ENCODE measurements at regions not wholly inside any gene's neighbourhood (a gene's known extent, or its start where the extent isn't known, plus 50 kb on each side); places are given as distances from the start of the nearest gene placed in this dataset.
"Not testable (repeated sequence)": the region's sequence is repeated elsewhere in the genome, so short reads cannot be mapped to it uniquely, and the experiment has no call there.

- not testable (repeated sequence) for ATAC-seq (ENCODE audit: low read depth in 2 of 2); H3K27me3 ChIP-seq (ENCODE audit: control insufficient read depth, insufficient read depth, low read length); H3K36me3 Mint-ChIP-seq; H3K4me1 ChIP-seq (ENCODE audit: control insufficient read depth, insufficient read depth, low read length, poor library complexity, severe bottlenecking); H3K4me3 ChIP-seq (ENCODE audit: low read depth, low read length); H3K27ac Mint-ChIP-seq; DNase-seq; H3K9me3 ChIP-seq (ENCODE audit: control insufficient read depth in 2 of 2, low read length in 2 of 2); H3K27me3 Mint-ChIP-seq; H3K4me3 Mint-ChIP-seq; H3K4me1 Mint-ChIP-seq; H3K27ac ChIP-seq (ENCODE audit: insufficient read depth, low read length, poor library complexity, severe bottlenecking); H3K36me3 ChIP-seq (ENCODE audit: control insufficient read depth, insufficient read depth, low read length)
- peaks cover 0 to 12% (median 5%) of the 10 kb centered on the region in 7 donors for H3K9me3 Mint-ChIP-seq
Observed at GRCh38 chr6:60382771-60383170, 1903.3 kb downstream of the KHDRBS2 start.

- not testable (repeated sequence) for H3K9me3 ChIP-seq (ENCODE audit: control insufficient read depth in 2 of 2, low read length in 2 of 2); DNase-seq; H3K27ac Mint-ChIP-seq; H3K4me3 Mint-ChIP-seq; H3K4me1 Mint-ChIP-seq; H3K36me3 Mint-ChIP-seq; H3K27me3 Mint-ChIP-seq; H3K4me1 ChIP-seq (ENCODE audit: control insufficient read depth, insufficient read depth, low read length, poor library complexity, severe bottlenecking); ATAC-seq (ENCODE audit: low read depth in 2 of 2); H3K36me3 ChIP-seq (ENCODE audit: control insufficient read depth, insufficient read depth, low read length); H3K27ac ChIP-seq (ENCODE audit: insufficient read depth, low read length, poor library complexity, severe bottlenecking); H3K27me3 ChIP-seq (ENCODE audit: control insufficient read depth, insufficient read depth, low read length); H3K4me3 ChIP-seq (ENCODE audit: low read depth, low read length)
- H3K9me3 Mint-ChIP-seq: peaks cover 4 to 27% (median 18%) of the 10 kb centered on the region in 7 donors
Observed at GRCh38 chr6:60374078-60374477, 1911.9 kb downstream of the KHDRBS2 start.

GRCh38 chr6:60367800-60368199 lies 1918.2 kb downstream of the KHDRBS2 start:
- H3K36me3 ChIP-seq (ENCODE audit: control insufficient read depth, insufficient read depth, low read length); H3K9me3 ChIP-seq (ENCODE audit: control insufficient read depth in 2 of 2, low read length in 2 of 2); H3K27ac Mint-ChIP-seq; DNase-seq; H3K27ac ChIP-seq (ENCODE audit: insufficient read depth, low read length, poor library complexity, severe bottlenecking); H3K36me3 Mint-ChIP-seq; H3K4me3 Mint-ChIP-seq; H3K27me3 ChIP-seq (ENCODE audit: control insufficient read depth, insufficient read depth, low read length); H3K4me1 ChIP-seq (ENCODE audit: control insufficient read depth, insufficient read depth, low read length, poor library complexity, severe bottlenecking); H3K4me1 Mint-ChIP-seq; H3K4me3 ChIP-seq (ENCODE audit: low read depth, low read length); H3K27me3 Mint-ChIP-seq; ATAC-seq (ENCODE audit: low read depth in 2 of 2): not testable (repeated sequence)
- peaks cover under 1 to 16% (median 3%) of the 10 kb centered on the region in 7 donors for H3K9me3 Mint-ChIP-seq

- not testable (repeated sequence) for H3K4me3 ChIP-seq (ENCODE audit: low read depth, low read length); H3K36me3 Mint-ChIP-seq; H3K36me3 ChIP-seq (ENCODE audit: control insufficient read depth, insufficient read depth, low read length); DNase-seq; H3K27me3 ChIP-seq (ENCODE audit: control insufficient read depth, insufficient read depth, low read length); H3K27ac Mint-ChIP-seq; ATAC-seq (ENCODE audit: low read depth in 2 of 2); H3K4me1 ChIP-seq (ENCODE audit: control insufficient read depth, insufficient read depth, low read length, poor library complexity, severe bottlenecking); H3K27ac ChIP-seq (ENCODE audit: insufficient read depth, low read length, poor library complexity, severe bottlenecking); H3K9me3 ChIP-seq (ENCODE audit: control insufficient read depth in 2 of 2, low read length in 2 of 2); H3K4me3 Mint-ChIP-seq; H3K4me1 Mint-ChIP-seq; H3K27me3 Mint-ChIP-seq
- H3K9me3 Mint-ChIP-seq: peaks cover 0 to 18% (median 1%) of the 10 kb centered on the region in 7 donors
Observed at GRCh38 chr6:60365901-60366300, 1920.1 kb downstream of the KHDRBS2 start.

GRCh38 chr6:60342411-60343008 lies 1943.5 kb downstream of the KHDRBS2 start:
- not testable (repeated sequence) for DNase-seq; H3K27me3 ChIP-seq (ENCODE audit: control insufficient read depth, insufficient read depth, low read length); H3K4me3 Mint-ChIP-seq; H3K27me3 Mint-ChIP-seq; H3K27ac ChIP-seq (ENCODE audit: insufficient read depth, low read length, poor library complexity, severe bottlenecking); ATAC-seq (ENCODE audit: low read depth in 2 of 2); H3K9me3 ChIP-seq (ENCODE audit: control insufficient read depth in 2 of 2, low read length in 2 of 2); H3K4me3 ChIP-seq (ENCODE audit: low read depth, low read length); H3K36me3 ChIP-seq (ENCODE audit: control insufficient read depth, insufficient read depth, low read length); H3K4me1 Mint-ChIP-seq; H3K36me3 Mint-ChIP-seq; H3K4me1 ChIP-seq (ENCODE audit: control insufficient read depth, insufficient read depth, low read length, poor library complexity, severe bottlenecking); H3K27ac Mint-ChIP-seq
- peaks cover 0 to 12% (median 3%) of the 10 kb centered on the region in 7 donors for H3K9me3 Mint-ChIP-seq

- H3K27me3 Mint-ChIP-seq; H3K36me3 ChIP-seq (ENCODE audit: control insufficient read depth, insufficient read depth, low read length); H3K4me1 Mint-ChIP-seq; H3K9me3 ChIP-seq (ENCODE audit: control insufficient read depth in 2 of 2, low read length in 2 of 2); H3K4me3 Mint-ChIP-seq; H3K27ac ChIP-seq (ENCODE audit: insufficient read depth, low read length, poor library complexity, severe bottlenecking); H3K27me3 ChIP-seq (ENCODE audit: control insufficient read depth, insufficient read depth, low read length); H3K4me1 ChIP-seq (ENCODE audit: control insufficient read depth, insufficient read depth, low read length, poor library complexity, severe bottlenecking); ATAC-seq (ENCODE audit: low read depth in 2 of 2); H3K27ac Mint-ChIP-seq; H3K4me3 ChIP-seq (ENCODE audit: low read depth, low read length); DNase-seq; H3K36me3 Mint-ChIP-seq: not testable (repeated sequence)
- H3K9me3 Mint-ChIP-seq: peaks cover 0 to 10% (median 6%) of the 10 kb centered on the region in 7 donors
Observed at GRCh38 chr6:60338328-60339071, 1947.5 kb downstream of the KHDRBS2 start.

- not testable (repeated sequence) for H3K27me3 Mint-ChIP-seq; ATAC-seq (ENCODE audit: low read depth in 2 of 2); H3K27ac Mint-ChIP-seq; H3K4me1 Mint-ChIP-seq; H3K4me3 ChIP-seq (ENCODE audit: low read depth, low read length); H3K4me1 ChIP-seq (ENCODE audit: control insufficient read depth, insufficient read depth, low read length, poor library complexity, severe bottlenecking); DNase-seq; H3K4me3 Mint-ChIP-seq; H3K36me3 Mint-ChIP-seq; H3K9me3 ChIP-seq (ENCODE audit: control insufficient read depth in 2 of 2, low read length in 2 of 2); H3K27ac ChIP-seq (ENCODE audit: insufficient read depth, low read length, poor library complexity, severe bottlenecking); H3K9me3 Mint-ChIP-seq; H3K36me3 ChIP-seq (ENCODE audit: control insufficient read depth, insufficient read depth, low read length); H3K27me3 ChIP-seq (ENCODE audit: control insufficient read depth, insufficient read depth, low read length)
Observed at GRCh38 chr6:60335124-60335523, 1950.9 kb downstream of the KHDRBS2 start.

- not testable (repeated sequence) for H3K4me1 Mint-ChIP-seq; H3K36me3 Mint-ChIP-seq; H3K27me3 ChIP-seq (ENCODE audit: control insufficient read depth, insufficient read depth, low read length); DNase-seq; H3K27ac ChIP-seq (ENCODE audit: insufficient read depth, low read length, poor library complexity, severe bottlenecking); H3K4me3 Mint-ChIP-seq; H3K9me3 ChIP-seq (ENCODE audit: control insufficient read depth in 2 of 2, low read length in 2 of 2); H3K4me3 ChIP-seq (ENCODE audit: low read depth, low read length); H3K27me3 Mint-ChIP-seq; ATAC-seq (ENCODE audit: low read depth in 2 of 2); H3K36me3 ChIP-seq (ENCODE audit: control insufficient read depth, insufficient read depth, low read length); H3K27ac Mint-ChIP-seq; H3K4me1 ChIP-seq (ENCODE audit: control insufficient read depth, insufficient read depth, low read length, poor library complexity, severe bottlenecking)
- H3K9me3 Mint-ChIP-seq: peaks cover 2 to 14% (median 5%) of the 10 kb centered on the region in 7 donors
Observed at GRCh38 chr6:60333708-60334107, 1952.3 kb downstream of the KHDRBS2 start.
